HCT116 (cell line): ENCODE measurements at regions not wholly inside any gene's neighbourhood (a gene's known extent, or its start where the extent isn't known, plus 50 kb on each side); places are given as distances from the start of the nearest gene placed in this dataset.

Experiments
- ATAC-seq: fragments of 200-7000 bp; cut with Tn5 transposase; 2 replicates; pipeline ENCODE4 v1.9.1; 2020; ENCODE audit warnings: mild to moderate bottlenecking, moderate library complexity
- BruUV-seq: library from RNA; stranded (reverse); fragments of 400-500 nt; replicated peaks from 2 replicates; lab custom pipeline; 2021; lab: Mats Ljungman, UMichigan
- CTCF ChIA-PET: fragments of 300-600 bp; sonication (Branson Sonifier 250); formaldehyde crosslinking; loops from one replicate; lab custom pipeline; 2021; ENCODE audit warnings: antibody characterized with exemption; lab: Charles Lee
- POLR2A ChIA-PET: fragments of 300-600, 350-600 bp; sonication (Branson Sonifier 250); formaldehyde crosslinking; loops from one replicate; lab custom pipeline; 2021; ENCODE audit warnings: antibody characterized with exemption; lab: Charles Lee
- RAD21 ChIA-PET, 2 experiments: fragments of 300-600 bp; sonication (Branson Sonifier 250); formaldehyde crosslinking; loops; one replicate each; lab custom pipeline; 2023; ENCODE audit warnings: low total read pairs in 2 of 2; ENCODE audit not compliant: uncharacterized antibody in 2 of 2, unreplicated experiment in 2 of 2, low non-redundant PET in 1 of 2; lab: Charles Lee
- DNase-seq: peaks from one replicate; pipeline ENCODE4 v3.0.0-alpha.2; 2010; ENCODE audit warnings: low read depth, low spot score
- H2AFZ ChIP-seq: fragments of 200-600 bp; shearing (Covaris generic), sonication (generic); 2 replicates; pipeline ENCODE4 v1.6.1; 2017; ENCODE audit warnings: low read depth, mixed run types, mixed read lengths, antibody characterized with exemption, low read length; ENCODE audit not compliant: poor library complexity, severe bottlenecking
- H3K27ac ChIP-seq: 2 replicates; pipeline ENCODE4 v1.5.1; 2012; ENCODE audit warnings: low read depth, low read length
- H3K27me3 ChIP-seq: fragments of 200-600 bp; sonication (generic); 2 replicates; pipeline ENCODE4 v1.6.1; 2016; ENCODE audit warnings: mixed run types, low read length, mixed read lengths; ENCODE audit not compliant: insufficient read depth
- H3K36me3 ChIP-seq, 2 experiments: fragments of 200-500 bp in 1 of 2; fragments of 200-600 bp in 1 of 2; sonication (Bioruptor generic) in 1 of 2; sonication (generic) in 1 of 2; 2 replicates each; pipeline versions ENCODE4 v1.5.1 to v1.6.1; 2014 to 2016; ENCODE audit warnings: low read length in 2 of 2, inconsistent platforms in 1 of 2, mixed read lengths in 1 of 2, mixed run types in 1 of 2; ENCODE audit not compliant: insufficient read depth in 2 of 2, control insufficient read depth in 1 of 2
- H3K4me1 ChIP-seq, 2 experiments: fragments of 200-600 bp in 1 of 2; sonication (generic) in 1 of 2; 2 replicates each; pipeline versions ENCODE4 v1.5.1 to v1.6.1; 2012 to 2017; ENCODE audit warnings: low read length in 2 of 2, inconsistent platforms in 1 of 2, mild to moderate bottlenecking in 1 of 2, mixed read lengths in 1 of 2, mixed run types in 1 of 2, moderate library complexity in 1 of 2; ENCODE audit not compliant: insufficient read depth in 2 of 2, control insufficient read depth in 1 of 2
- H3K4me2 ChIP-seq: fragments of 200-600 bp; sonication (generic); 2 replicates; pipeline ENCODE4 v1.6.1; 2017; ENCODE audit warnings: mixed run types, low read length, mixed read lengths
- H3K4me3 ChIP-seq, 2 experiments: fragments of 200-600 bp in 1 of 2; sonication (generic) in 1 of 2; replicated peaks in 1 of 2; 2 replicates each; pipeline ENCODE4 v1.5.1; 2011 to 2016; ENCODE audit warnings: low read length in 2 of 2, control low read depth in 1 of 2, low read depth in 1 of 2, mild to moderate bottlenecking in 1 of 2, mixed read lengths in 1 of 2, mixed run types in 1 of 2
- H3K79me2 ChIP-seq: fragments of 200-600 bp; sonication (generic); 2 replicates; pipeline ENCODE4 v1.6.1; 2017; ENCODE audit warnings: mild to moderate bottlenecking, mixed run types, low read length, moderate library complexity, mixed read lengths; ENCODE audit not compliant: insufficient read depth
- H3K9ac ChIP-seq: fragments of 200-600 bp; sonication (generic); 2 replicates; pipeline ENCODE4 v1.6.1; 2016; ENCODE audit warnings: low read length, mixed read lengths
- H3K9me2 ChIP-seq: fragments of 200-600 bp; sonication (generic), shearing (Covaris generic); 2 replicates; pipeline ENCODE4 v1.6.1; 2017; ENCODE audit warnings: mixed run types, mild to moderate bottlenecking, moderate library complexity; ENCODE audit not compliant: insufficient read depth
- H3K9me3 ChIP-seq, 2 experiments: fragments of 200-500 bp in 1 of 2; fragments of 200-600 bp in 1 of 2; sonication (Bioruptor generic) in 1 of 2; sonication (generic) in 1 of 2; 2 replicates each; pipeline ENCODE4 v1.6.1; 2014 to 2017; ENCODE audit warnings: low read length in 2 of 2, mixed read lengths in 2 of 2, inconsistent platforms in 1 of 2, low read depth in 1 of 2, mild to moderate bottlenecking in 1 of 2, mixed run types in 1 of 2, moderate library complexity in 1 of 2; ENCODE audit not compliant: control insufficient read depth in 1 of 2, insufficient read depth in 1 of 2
- H4K20me1 ChIP-seq: fragments of 200-600 bp; sonication (generic), shearing (Covaris generic); 2 replicates; pipeline ENCODE4 v1.6.1; 2017; ENCODE audit warnings: mixed run types, mild to moderate bottlenecking, moderate library complexity; ENCODE audit not compliant: insufficient read depth
- ATF3 ChIP-seq: IDR thresholded peaks from 2 replicates; pipeline ENCODE4 v1.6.1; 2012
- CEBPB ChIP-seq: IDR thresholded peaks from 2 replicates; pipeline ENCODE4 v1.6.1; 2012; ENCODE audit warnings: low read depth
- CTCF ChIP-seq, 3 experiments: fragments of 200-600 bp in 1 of 3; sonication (generic) in 1 of 3; IDR thresholded peaks in 2 of 3; conservative IDR thresholded peaks in 1 of 3; 2 replicates each; pipeline ENCODE4 v1.5.1; 2012 to 2017; ENCODE audit warnings: low read depth in 2 of 3, low read length in 2 of 3, antibody characterized with exemption in 1 of 3, borderline replicate concordance in 1 of 3, control low read depth in 1 of 3, mild to moderate bottlenecking in 1 of 3, mixed read lengths in 1 of 3, mixed run types in 1 of 3, moderate library complexity in 1 of 3; ENCODE audit not compliant: insufficient read depth in 1 of 3
- EGR1 ChIP-seq: IDR thresholded peaks from 2 replicates; pipeline ENCODE4 v1.6.1; 2012; ENCODE audit warnings: low read depth
- EZH2 ChIP-seq: fragments of 200-600 bp; sonication (generic); IDR thresholded peaks from 2 replicates; pipeline ENCODE4 v1.6.1; 2017; ENCODE audit warnings: antibody characterized with exemption, mixed run types
- FOSL1 ChIP-seq: IDR thresholded peaks from 2 replicates; pipeline ENCODE4 v1.6.1; 2012; ENCODE audit warnings: low read depth
- MAX ChIP-seq: IDR thresholded peaks from 2 replicates; pipeline ENCODE4 v1.6.1; 2012
- POLR2AphosphoS5 ChIP-seq: IDR thresholded peaks from 2 replicates; pipeline ENCODE4 v1.6.1; 2011; ENCODE audit warnings: mild to moderate bottlenecking, low read depth, low read length, moderate library complexity
- RAD21 ChIP-seq: IDR thresholded peaks from 2 replicates; pipeline ENCODE4 v1.6.1; 2012; ENCODE audit warnings: low read depth, mild to moderate bottlenecking
- SIN3A ChIP-seq: IDR thresholded peaks from 2 replicates; pipeline ENCODE4 v1.6.1; 2012; ENCODE audit warnings: low read depth
- SRF ChIP-seq: IDR thresholded peaks from 2 replicates; pipeline ENCODE4 v1.6.1; 2012; ENCODE audit warnings: low read depth
- YY1 ChIP-seq: IDR thresholded peaks from 2 replicates; pipeline ENCODE4 v1.6.1; 2011; ENCODE audit warnings: low read length, low read depth, moderate library complexity, mild to moderate bottlenecking; ENCODE audit not compliant: insufficient replicate concordance; ENCODE audit errors: extremely low read depth
- ZNF274 ChIP-seq: fragments of 200-500 bp; sonication (Bioruptor generic); IDR thresholded peaks from 2 replicates; pipeline ENCODE4 v1.6.1; 2014; ENCODE audit warnings: mild to moderate bottlenecking, low read depth, low read length, inconsistent platforms
- intact Hi-C: fragments of 100-400 bp; cut with micrococcal nuclease; formaldehyde crosslinking; loops from 2 replicates; pipeline ENCODE4 v1.10.0; 2022

- Histone ChIP-seq H3K27ac (no peak overlapping the region), H3K4me1 (no peaks in the 10 kb centered on the region)
- CTCF ChIA-PET, result no interaction called here
Measured at GRCh38 chr3:104717828-104718196, 648.9 kb upstream of the ALCAM start.

More at GRCh38 chr3:104717828-104718196, 648.9 kb upstream of the ALCAM start:
- H3K27me3 ChIP-seq, result no peaks in the 10 kb centered on the region
- POLR2A ChIA-PET, result no interaction called here
- no peaks in the 10 kb centered on the region for H3K36me3 ChIP-seq
- H3K4me2 ChIP-seq, result no peak overlapping the region
- H4K20me1 ChIP-seq, result no peaks in the 10 kb centered on the region
- no peak for DNase-seq
- TF ChIP-seq CTCF (IDR thresholded peaks at IDR 0.05 in 2 of 3, conservative IDR thresholded peaks at IDR 0.05 in 1 of 3; ENCODE audit: borderline replicate concordance in 1 of 3, insufficient read depth in 1 of 3, low read depth in 2 of 3, low read length in 2 of 3) (no peak), ATF3 (no peak), SIN3A (no peak), RAD21 (no peak), ZNF274 (no peak), CEBPB (no peak), YY1 (no peak), EZH2 (no peak), SRF (no peak), EGR1 (no peak), MAX (no peak), POLR2AphosphoS5 (no peak), FOSL1 (no peak)
- TF ChIP-seq, all 23 proteins: peak for 0
- RAD21 ChIA-PET, result no interaction called here
- Histone ChIP-seq H3K9me2 (no peaks in the 10 kb centered on the region), H3K9me3 (no peaks in the 10 kb centered on the region), H3K79me2 (no peaks in the 10 kb centered on the region), H2AFZ (no peak overlapping the region), H3K4me3 (no peak overlapping the region), H3K9ac (no peak overlapping the region)
- BruUV-seq, result no TSS peak
- ATAC-seq, result no peak
- intact Hi-C loops, result no loop called here
